Liver (tissue), 3 donors: ENCODE measurements at regions not wholly inside any gene's neighbourhood (a gene's known extent, or its start where the extent isn't known, plus 50 kb on each side); places are given as distances from the start of the nearest gene placed in this dataset.

ENCODE experiments used
- CTCF ChIP-seq: fragments of 150-350 bp; IDR thresholded peaks from 2 replicates; pipeline ENCODE4 v1.5.1; 2017; ENCODE audit warnings: improper control_type of control experiment, low read depth, low read length; ENCODE audit not compliant: missing input control
- HNF4A ChIP-seq, 2 donors: conservative IDR thresholded peaks; 2 replicates each; pipeline ENCODE4 v1.6.1; 2016; ENCODE audit warnings: antibody characterized with exemption in 2 of 2, mild to moderate bottlenecking in 2 of 2
- MAX ChIP-seq: IDR thresholded peaks from 2 replicates; pipeline ENCODE4 v1.6.1; 2016; ENCODE audit warnings: antibody characterized with exemption
- RAD21 ChIP-seq, 2 donors: IDR thresholded peaks; 2 replicates each; pipeline ENCODE4 v1.6.1; 2016; ENCODE audit warnings: antibody characterized with exemption in 2 of 2, mild to moderate bottlenecking in 2 of 2
- TAF1 ChIP-seq: conservative IDR thresholded peaks from 2 replicates; pipeline ENCODE4 v1.6.1; 2016; ENCODE audit warnings: antibody characterized with exemption, mild to moderate bottlenecking
- YY1 ChIP-seq: IDR thresholded peaks from 2 replicates; pipeline ENCODE4 v1.6.1; 2016; ENCODE audit warnings: antibody characterized with exemption, mild to moderate bottlenecking
- donor health status: healthy.
- donor health status: healthy.

GRCh38 chr4:137422666-137423065 lies 109.6 kb downstream of the PCDH18 start:
- TF ChIP-seq RAD21 (IDR thresholded peaks at IDR 0.05) (no peak), HNF4A (conservative IDR thresholded peaks at IDR 0.05) (no peak), CTCF (no peak), TAF1 (no peak), YY1 (no peak), MAX (no peak)
